22Rv1 (cell line): ENCODE measurements at regions not wholly inside any gene's neighbourhood (a gene's known extent, or its start where the extent isn't known, plus 50 kb on each side); places are given as distances from the start of the nearest gene placed in this dataset.

ENCODE experiments used
- CTCF ChIP-seq: fragments of 450-650 bp; IDR thresholded peaks from 2 replicates; pipeline ENCODE4 v1.5.1; 2017; ENCODE audit warnings: mild to moderate bottlenecking
- ZFX ChIP-seq: fragments of 450-650 bp; IDR thresholded peaks from 2 replicates; pipeline ENCODE4 v1.6.1; 2017; ENCODE audit warnings: antibody characterized with exemption, borderline replicate concordance

- TF ChIP-seq CTCF (no peak), ZFX (no peak)
These were observed 80.7 kb upstream of the ADAMTS19 start for GRCh38 chr5:129379406-129379805.
